ENCODE measurements at regions not wholly inside any gene's neighbourhood (a gene's known extent, or its start where the extent isn't known, plus 50 kb on each side); places are given as distances from the start of the nearest gene placed in this dataset.

DNA sequence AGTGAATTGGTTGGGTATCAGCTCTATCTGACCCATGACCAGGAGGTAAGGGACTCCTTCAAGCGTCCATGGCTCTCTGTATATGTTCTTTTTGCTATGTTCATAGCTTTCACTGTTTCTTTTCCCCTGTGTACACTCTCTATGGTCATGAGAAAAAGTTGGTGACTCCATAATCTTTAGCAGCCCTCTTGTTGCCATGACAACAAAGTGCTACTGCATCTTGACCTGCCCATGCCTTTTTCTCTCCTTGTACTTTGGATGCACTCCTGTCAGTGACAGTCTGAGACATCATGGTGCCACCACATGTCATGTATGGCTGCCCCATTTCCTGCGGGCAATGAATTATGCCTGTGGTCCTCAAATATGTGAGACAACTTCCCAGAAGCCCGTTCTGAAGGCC is 280.2 kb downstream of the TMEM121 start:
- Histone ChIP-seq H3K36me3 (no peaks in the 10 kb centered on the region), H3K27me3 (peaks cover 0 to 11% of the 10 kb centered on the region in 2 donors), H3K4me3 (no peak overlapping the region), H3K27ac (no peak overlapping the region), H3K9me3 (peaks cover 0 to 48% of the 10 kb centered on the region in 2 donors), H3K4me1 (no peaks in the 10 kb centered on the region)
- ATAC-seq (no peak), DNase-seq (no peak)
- TF ChIP-seq, protein P1, sequence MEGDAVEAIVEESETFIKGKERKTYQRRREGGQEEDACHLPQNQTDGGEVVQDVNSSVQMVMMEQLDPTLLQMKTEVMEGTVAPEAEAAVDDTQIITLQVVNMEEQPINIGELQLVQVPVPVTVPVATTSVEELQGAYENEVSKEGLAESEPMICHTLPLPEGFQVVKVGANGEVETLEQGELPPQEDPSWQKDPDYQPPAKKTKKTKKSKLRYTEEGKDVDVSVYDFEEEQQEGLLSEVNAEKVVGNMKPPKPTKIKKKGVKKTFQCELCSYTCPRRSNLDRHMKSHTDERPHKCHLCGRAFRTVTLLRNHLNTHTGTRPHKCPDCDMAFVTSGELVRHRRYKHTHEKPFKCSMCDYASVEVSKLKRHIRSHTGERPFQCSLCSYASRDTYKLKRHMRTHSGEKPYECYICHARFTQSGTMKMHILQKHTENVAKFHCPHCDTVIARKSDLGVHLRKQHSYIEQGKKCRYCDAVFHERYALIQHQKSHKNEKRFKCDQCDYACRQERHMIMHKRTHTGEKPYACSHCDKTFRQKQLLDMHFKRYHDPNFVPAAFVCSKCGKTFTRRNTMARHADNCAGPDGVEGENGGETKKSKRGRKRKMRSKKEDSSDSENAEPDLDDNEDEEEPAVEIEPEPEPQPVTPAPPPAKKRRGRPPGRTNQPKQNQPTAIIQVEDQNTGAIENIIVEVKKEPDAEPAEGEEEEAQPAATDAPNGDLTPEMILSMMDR (IDR thresholded peaks at IDR 0.05) = no peak
- intact Hi-C loops (cut with DNase I) = no loop called here

DNA sequence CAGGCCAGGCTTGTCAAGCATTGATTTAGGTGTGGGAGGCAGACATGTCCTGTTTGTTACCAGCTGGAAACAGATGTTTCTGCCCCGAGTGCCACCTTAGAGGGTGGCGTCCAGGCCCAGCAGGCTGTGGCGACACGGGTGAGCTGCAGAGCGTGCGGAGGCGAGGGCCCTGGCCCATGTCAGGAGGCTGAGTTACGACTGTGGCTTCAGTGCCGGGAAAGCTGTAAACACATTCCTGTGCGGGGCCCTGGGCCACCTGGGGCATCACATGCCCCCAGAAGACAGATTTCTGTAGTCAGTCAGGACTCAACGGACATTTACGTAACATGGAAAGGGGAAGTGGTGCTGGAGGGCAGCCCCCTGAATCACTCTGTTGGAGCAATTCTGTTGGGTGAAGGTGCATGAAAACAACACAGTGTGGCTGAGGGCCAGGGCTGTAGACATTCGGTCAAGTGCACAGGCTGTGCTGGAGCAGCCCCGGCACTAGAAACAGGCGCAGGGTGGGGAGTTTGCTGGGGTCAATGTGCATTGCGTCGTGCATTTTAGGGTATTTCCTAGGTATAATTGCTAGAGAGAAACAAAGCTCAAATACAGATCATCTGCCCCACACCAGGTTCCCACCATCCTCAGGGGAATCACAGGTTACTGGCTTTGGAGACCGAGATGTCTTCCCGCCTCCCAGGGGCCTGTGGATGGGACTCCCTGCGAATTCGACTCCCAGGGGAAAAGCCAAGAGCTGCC is 291.8 kb downstream of the TMEM121 start:
- intact Hi-C loops (cut with DNase I) = no loop called here
- no peaks in the 10 kb centered on the region for H3K36me3 ChIP-seq
- H3K4me1 ChIP-seq = no peaks in the 10 kb centered on the region
- ATAC-seq (no peak), DNase-seq (no peak)
- TF ChIP-seq, protein P1 (IDR thresholded peaks at IDR 0.05) = no peak
- no peaks in the 10 kb centered on the region for H3K9me3 ChIP-seq
- no peak overlapping the region for H3K27ac ChIP-seq
- H3K4me3 ChIP-seq = no peak overlapping the region
- peaks cover 0 to 21% of the 10 kb centered on the region in 2 donors for H3K27me3 ChIP-seq

DNA sequence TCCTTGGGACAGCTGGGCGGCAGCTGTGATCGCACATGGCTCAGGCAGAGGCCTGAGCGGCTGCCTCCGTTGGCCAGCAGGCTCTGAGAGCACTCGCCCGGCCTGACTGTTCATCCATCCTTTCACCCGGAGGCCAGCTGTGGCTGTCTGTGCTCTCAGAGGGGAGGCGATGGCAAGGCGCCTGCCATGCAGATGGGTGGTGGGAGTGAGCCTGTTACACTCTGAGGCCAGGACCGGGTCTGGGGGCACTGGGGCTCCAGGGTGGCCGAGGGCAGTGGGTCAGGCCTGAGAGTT is 292.3 kb downstream of the TMEM121 start:
- Histone ChIP-seq H3K4me1 (no peaks in the 10 kb centered on the region), H3K27me3 (peaks cover 0 to 21% of the 10 kb centered on the region in 2 donors), H3K36me3 (no peaks in the 10 kb centered on the region), H3K4me3 (no peak overlapping the region), H3K27ac (no peak overlapping the region), H3K9me3 (no peaks in the 10 kb centered on the region)
- DNase-seq = no peak
- no peak for ATAC-seq
- TF ChIP-seq, protein P1 (IDR thresholded peaks at IDR 0.05) = no peak
- intact Hi-C loops (cut with DNase I) = no loop called here

DNA sequence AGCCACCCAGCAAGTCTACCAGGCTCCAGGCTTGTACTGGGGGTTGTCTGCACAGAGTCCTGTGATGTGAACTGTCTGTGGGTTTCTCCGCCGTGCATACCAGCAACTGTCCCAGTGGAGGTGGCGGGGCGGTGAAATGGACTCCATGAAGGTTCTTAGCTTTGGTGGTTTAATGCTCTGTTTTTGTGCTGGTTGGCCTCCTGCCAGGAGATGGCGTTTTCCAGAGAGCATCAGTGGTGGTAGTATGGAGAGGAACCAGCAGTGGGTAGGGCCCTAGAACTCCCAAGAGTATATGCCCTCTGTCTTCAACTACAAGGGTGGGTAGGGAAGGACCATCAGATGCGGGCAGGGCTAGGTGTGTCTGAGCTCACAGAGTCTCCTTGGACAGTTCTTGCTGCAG is 303.8 kb downstream of the TMEM121 start:
- DNase-seq (no peak), ATAC-seq (no peak)
- Histone ChIP-seq H3K36me3 (no peaks in the 10 kb centered on the region), H3K27ac (no peak overlapping the region), H3K4me3 (no peak overlapping the region), H3K9me3 (no peaks in the 10 kb centered on the region), H3K27me3 (peaks cover 0 to 6% of the 10 kb centered on the region in 2 donors), H3K4me1 (no peaks in the 10 kb centered on the region)
- TF ChIP-seq, protein P1 (IDR thresholded peaks at IDR 0.05) = no peak
- intact Hi-C loops (cut with DNase I) = no loop called here

DNA sequence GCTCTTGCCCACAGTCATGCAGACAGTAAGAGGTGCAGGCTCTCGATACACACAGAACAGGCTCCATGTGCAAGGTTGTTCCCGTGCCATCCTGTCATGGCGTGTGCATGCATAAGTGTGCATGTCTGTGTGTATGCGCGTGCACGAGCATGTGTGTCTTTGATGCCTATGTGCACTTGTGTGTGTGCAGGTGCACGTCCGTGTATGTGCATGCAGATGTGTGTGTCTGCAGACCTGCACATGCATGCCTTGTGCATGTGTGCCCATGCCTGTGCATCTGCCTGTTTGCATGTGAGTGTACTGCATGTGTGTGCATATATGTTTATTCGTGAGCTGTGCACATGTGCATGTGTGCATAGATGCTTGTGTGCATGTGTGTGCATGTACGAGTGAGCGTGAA is 309.8 kb downstream of the TMEM121 start:
- no peaks in the 10 kb centered on the region for H3K36me3 ChIP-seq
- H3K27ac ChIP-seq = no peak overlapping the region
- ATAC-seq = no peak
- intact Hi-C loops (cut with DNase I) = no loop called here
- TF ChIP-seq, protein P1 (IDR thresholded peaks at IDR 0.05) = no peak
- peaks cover 0 to 13% of the 10 kb centered on the region in 2 donors for H3K27me3 ChIP-seq
- no peak overlapping the region for H3K4me3 ChIP-seq
- no peak for DNase-seq
- H3K9me3 ChIP-seq = no peaks in the 10 kb centered on the region
- no peaks in the 10 kb centered on the region for H3K4me1 ChIP-seq

All from left lung (tissue), 4 donors.